IMR-90 (cell line): ENCODE measurements at regions not wholly inside any gene's neighbourhood (a gene's known extent, or its start where the extent isn't known, plus 50 kb on each side); places are given as distances from the start of the nearest gene placed in this dataset.

Experiments
- ATAC-seq: fragments of 200-7000 bp; cut with Tn5 transposase; 2 replicates; pipeline ENCODE4 v1.9.1; 2020; ENCODE audit warnings: low read depth, mild to moderate bottlenecking, moderate library complexity
- BruUV-seq: library from RNA; stranded (reverse); fragments of 400-500 nt; replicated peaks from 2 replicates; lab custom pipeline; 2021; lab: Mats Ljungman, UMichigan
- CTCF ChIA-PET: fragments of 300-600 bp; formaldehyde crosslinking; extraction: SDS; loops from one replicate; lab custom pipeline; 2021; ENCODE audit warnings: antibody characterized with exemption; lab: Yijun Ruan, JAX
- POLR2A ChIA-PET: fragments of 300-600 bp; sonication (Branson Sonifier 250); formaldehyde crosslinking; loops from one replicate; lab custom pipeline; 2022; ENCODE audit warnings: antibody characterized with exemption; ENCODE audit not compliant: unreplicated experiment; lab: Charles Lee
- DNase-seq: peaks from one replicate; pipeline ENCODE4 v3.0.0; 2013
- H2AFZ ChIP-seq: replicated peaks from 2 replicates; pipeline ENCODE3; 2013; ENCODE audit warnings: low read length, mild to moderate bottlenecking; ENCODE audit not compliant: poor library complexity
- H2AK5ac ChIP-seq: 2 replicates; pipeline ENCODE4 v1.6.1; 2013; ENCODE audit warnings: low read depth, low read length, inconsistent platforms
- H2AK9ac ChIP-seq: replicated peaks from 2 replicates; pipeline ENCODE3; 2013; ENCODE audit warnings: mild to moderate bottlenecking, low read depth, low read length, moderate library complexity; ENCODE audit not compliant: poor library complexity
- H2BK120ac ChIP-seq: 2 replicates; pipeline ENCODE4 v1.6.1; 2013; ENCODE audit warnings: low read depth, low read length, inconsistent platforms
- H2BK15ac ChIP-seq: 3 replicates; pipeline ENCODE4 v1.6.1; 2013; ENCODE audit warnings: low read depth, low read length, inconsistent platforms
- H2BK20ac ChIP-seq: 2 replicates; pipeline ENCODE4 v1.6.1; 2013; ENCODE audit warnings: low read depth, mild to moderate bottlenecking, inconsistent platforms, low read length, moderate library complexity
- H2BK5ac ChIP-seq: 2 replicates; pipeline ENCODE4 v1.6.1; 2013; ENCODE audit warnings: mild to moderate bottlenecking, low read depth, low read length, inconsistent platforms; ENCODE audit not compliant: poor library complexity, severe bottlenecking
- H3K14ac ChIP-seq: replicated peaks from 2 replicates; pipeline ENCODE4 v1.6.1; 2013; ENCODE audit warnings: low read depth, low read length, inconsistent platforms
- H3K18ac ChIP-seq: 2 replicates; pipeline ENCODE4 v1.6.1; 2013; ENCODE audit warnings: low read depth, low read length, control low read depth
- H3K23ac ChIP-seq: 2 replicates; pipeline ENCODE4 v1.6.1; 2013; ENCODE audit warnings: low read depth, low read length, inconsistent platforms
- H3K27ac ChIP-seq: 2 replicates; pipeline ENCODE4 v1.5.1; 2013; ENCODE audit warnings: mild to moderate bottlenecking, control low read depth, low read length; ENCODE audit not compliant: insufficient read depth
- H3K27me3 ChIP-seq: 2 replicates; pipeline ENCODE4 v1.6.1; 2013; ENCODE audit warnings: low read length; ENCODE audit not compliant: control insufficient read depth, insufficient read depth
- H3K36me3 ChIP-seq: 2 replicates; pipeline ENCODE4 v1.6.1; 2013; ENCODE audit warnings: low read length, mixed read lengths; ENCODE audit not compliant: control insufficient read depth, insufficient read depth
- H3K4ac ChIP-seq: 2 replicates; pipeline ENCODE4 v1.6.1; 2013; ENCODE audit warnings: low read depth, low read length, inconsistent platforms
- H3K4me1 ChIP-seq: 2 replicates; pipeline ENCODE4 v1.6.1; 2013; ENCODE audit warnings: low read length, mixed read lengths; ENCODE audit not compliant: control insufficient read depth, insufficient read depth
- H3K4me2 ChIP-seq: 2 replicates; pipeline ENCODE4 v1.6.1; 2013; ENCODE audit warnings: low read depth, mild to moderate bottlenecking, control low read depth, low read length, moderate library complexity
- H3K4me3 ChIP-seq: 2 replicates; pipeline ENCODE4 v1.5.1; 2013; ENCODE audit warnings: low read depth, mild to moderate bottlenecking, control low read depth, low read length, moderate library complexity; ENCODE audit not compliant: insufficient read depth
- H3K56ac ChIP-seq: 2 replicates; pipeline ENCODE4 v1.6.1; 2013; ENCODE audit warnings: low read length, inconsistent platforms; ENCODE audit not compliant: insufficient read depth; ENCODE audit errors: extremely low read depth
- H3K79me1 ChIP-seq, 2 experiments: 2 replicates each; pipeline ENCODE4 v1.6.1; 2013; ENCODE audit warnings: low read length in 2 of 2, inconsistent platforms in 1 of 2, low read depth in 1 of 2
- H3K9ac ChIP-seq: 2 replicates; pipeline ENCODE4 v1.6.1; 2013; ENCODE audit warnings: low read depth, low read length, control low read depth
- H3K9me1 ChIP-seq: 2 replicates; pipeline ENCODE4 v1.6.1; 2013; ENCODE audit warnings: low read length, inconsistent platforms; ENCODE audit not compliant: insufficient read depth
- H3K9me3 ChIP-seq: 2 replicates; pipeline ENCODE4 v1.6.1; 2013; ENCODE audit warnings: low read length; ENCODE audit not compliant: control insufficient read depth, insufficient read depth
- H4K20me1 ChIP-seq: 2 replicates; pipeline ENCODE4 v1.6.1; 2013; ENCODE audit warnings: low read length, inconsistent platforms; ENCODE audit not compliant: insufficient read depth
- H4K5ac ChIP-seq: 2 replicates; pipeline ENCODE4 v1.6.1; 2013; ENCODE audit warnings: mild to moderate bottlenecking, low read depth, low read length, control low read depth
- H4K8ac ChIP-seq, 2 experiments: 2 replicates each; pipeline ENCODE4 v1.6.1; 2013; ENCODE audit warnings: low read depth in 2 of 2, low read length in 2 of 2, control low read depth in 1 of 2, inconsistent platforms in 1 of 2
- H4K91ac ChIP-seq: 2 replicates; pipeline ENCODE4 v1.6.1; 2013; ENCODE audit warnings: low read depth, low read length, inconsistent platforms; ENCODE audit not compliant: insufficient read depth
- CHD1 ChIP-seq: IDR thresholded peaks from 2 replicates; pipeline ENCODE4 v1.6.1; 2012; ENCODE audit warnings: low read depth, low read length, improper control_type of control experiment
- CTCF ChIP-seq: conservative IDR thresholded peaks from 2 replicates; pipeline ENCODE4 v1.5.1; 2012; ENCODE audit warnings: mild to moderate bottlenecking, low read depth, low read length, improper control_type of control experiment
- MAFK ChIP-seq: IDR thresholded peaks from 2 replicates; pipeline ENCODE4 v1.6.1; 2012; ENCODE audit warnings: low read depth, low read length, improper control_type of control experiment
- NFE2L2 ChIP-seq: fragments of 150-350 bp; IDR thresholded peaks from 2 replicates; pipeline ENCODE4 v1.6.1; 2016; ENCODE audit warnings: low read depth, mild to moderate bottlenecking, low read length
- POLR2A ChIP-seq: IDR thresholded peaks from 2 replicates; pipeline ENCODE4 v1.6.1; 2012; ENCODE audit warnings: mild to moderate bottlenecking, low read depth, low read length
- USF2 ChIP-seq: fragments of 150-350 bp; IDR thresholded peaks from 2 replicates; pipeline ENCODE4 v1.6.1; 2017; ENCODE audit warnings: mild to moderate bottlenecking, antibody characterized with exemption, low read length, low read depth
- WGBS, 2 experiments: methylation state at CpG; one replicate each; pipeline versions ENCODE4 v1.1.5 to v1.1.7; 2013; ENCODE audit warnings: missing lambda C conversion rate in 2 of 2; ENCODE audit not compliant: insufficient read length in 1 of 2; ENCODE audit errors: extremely low coverage in 2 of 2; 5-methylcytosine and 5-hydroxymethylcytosine counted together
- dilution Hi-C: fragments of 300-500 bp; cut with HindIII; formaldehyde crosslinking; loops from one replicate; pipeline ENCODE4 v1.14.3; 2018; ENCODE audit warnings: low sequenced_read_pairs; ENCODE audit not compliant: unreplicated experiment
- in situ Hi-C: fragments of 300-500 bp; cut with MboI; formaldehyde crosslinking; loops from 3 replicates; pipeline ENCODE4 v1.14.3; 2019; ENCODE audit warnings: low sequenced_read_pairs, inconsistent platforms, mixed read lengths
- intact Hi-C: fragments of 100-400 bp; cut with micrococcal nuclease; formaldehyde crosslinking; loops from 2 replicates; pipeline ENCODE4 v1.10.0; 2022

GRCh38 chr21:16085421-16085820 lies 355.6 kb downstream of the USP25 start:
- Histone ChIP-seq H3K9ac (no peak overlapping the region), H2BK5ac (peak overlapping the region; percentile 42), H3K9me3 (no peaks in the 10 kb centered on the region), H3K56ac (no peak overlapping the region), H3K4ac (no peak overlapping the region), H3K4me1 (no peaks in the 10 kb centered on the region), H3K27me3 (no peaks in the 10 kb centered on the region), H4K8ac (no peak overlapping the region; a peak in 1 of 4 replicates), H2BK15ac (no peak overlapping the region), H3K14ac (no peak overlapping the region), H3K4me2 (no peak overlapping the region), H2BK120ac (no peak overlapping the region), H4K20me1 (no peaks in the 10 kb centered on the region), H3K36me3 (no peaks in the 10 kb centered on the region), H4K91ac (no peak overlapping the region), H3K4me3 (no peak overlapping the region), H2AFZ (no peak overlapping the region), H3K27ac (no peak overlapping the region), H2BK20ac (no peak overlapping the region; the same call in 1 of the 2 replicates), H3K18ac (peak overlapping the region; percentile 64; the same call in 1 of the 2 replicates), H3K23ac (no peak overlapping the region), H3K79me1 (no peaks in the 10 kb centered on the region), H3K9me1 (no peaks in the 10 kb centered on the region), H4K5ac (peak overlapping the region; percentile 15; the same call in 1 of the 2 replicates), H2AK9ac (no peak overlapping the region), H2AK5ac (no peak overlapping the region)
- peak; percentile 29; the same call in 1 of the 2 replicates for ATAC-seq
- ChIA-PET CTCF (interaction anchor here (1.6 to 2.0 kb wide), 2 partner anchors 44 to 245 kb away, joined by 3 to 6 read pairs; no protein-coding TSS in a partner anchor), POLR2A (no interaction called here)
- intact Hi-C loops = loop anchor here (5.0 to 10.0 kb wide), 2 partner anchors 191 to 347 kb away; no protein-coding TSS in a partner anchor
- DNase-seq = peak; percentile 39
- dilution Hi-C loops = no loop called here
- TF ChIP-seq MAFK = no peak
- TF ChIP-seq POLR2A = no peak
- TF ChIP-seq NFE2L2 = no peak
- TF ChIP-seq CTCF = no peak
- TF ChIP-seq CHD1 = no peak
- TF ChIP-seq USF2 = peak; percentile 62
- in situ Hi-C loops = no loop called here
- no CpG with 5 or more reads among the region's 5 CpGs for WGBS, 2 experiments
- no TSS peak for BruUV-seq
